ENCODE measurements at regions not wholly inside any gene's neighbourhood (a gene's known extent, or its start where the extent isn't known, plus 50 kb on each side); places are given as distances from the start of the nearest gene placed in this dataset.

DNA sequence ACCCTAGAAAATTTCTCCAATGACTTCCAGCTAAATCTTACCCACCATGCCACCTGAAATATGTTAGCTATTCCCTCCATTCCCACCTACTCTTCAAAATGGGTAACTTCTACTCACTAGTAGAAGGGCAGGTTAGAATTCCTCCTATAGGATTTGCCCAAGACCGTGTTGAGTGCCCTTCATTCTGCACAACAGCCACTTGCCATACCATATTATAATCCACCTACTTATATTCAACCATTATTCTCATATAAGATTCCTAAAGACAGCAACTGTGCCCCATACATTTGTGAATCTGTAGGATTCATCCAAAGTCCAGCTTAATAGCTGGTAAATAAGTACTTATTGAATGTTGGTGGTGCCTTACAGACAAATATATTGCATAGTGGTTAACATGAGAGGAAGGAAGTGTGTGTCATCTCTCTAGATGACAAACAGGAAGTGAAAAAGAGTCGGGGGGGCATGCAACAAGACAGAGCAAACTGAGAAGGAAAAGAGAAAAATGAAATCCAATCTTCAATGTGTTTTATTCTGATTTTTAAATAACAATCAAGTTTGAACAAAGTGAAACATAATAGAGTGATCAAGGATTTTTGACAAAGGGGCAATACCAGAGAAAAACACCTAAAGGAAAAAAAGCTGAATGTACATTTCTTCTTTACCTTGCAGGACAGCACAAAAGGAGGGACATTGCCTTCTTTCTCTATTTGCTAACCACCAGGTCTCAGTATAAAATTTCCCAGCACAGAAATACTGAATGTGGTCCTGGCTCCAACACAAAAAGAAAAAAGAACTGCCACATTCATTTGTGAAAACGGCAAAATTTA is 389.3 kb upstream of the USP15 start:
- H3K27ac ChIP-seq (ENCODE audit: low read depth, low read length), result no peak overlapping the region
- H4K5ac ChIP-seq (ENCODE audit: insufficient read length, low read depth, low read length), result no peak overlapping the region
- no peak overlapping the region for H2BK15ac ChIP-seq (ENCODE audit: low read length)
- H3K56ac ChIP-seq (replicated peaks; ENCODE audit: insufficient read length, low read depth, low read length), result no peak overlapping the region
- H2BK5ac ChIP-seq (ENCODE audit: low read depth, low read length), result no peak overlapping the region
- H2BK120ac ChIP-seq (replicated peaks; ENCODE audit: low read depth, low read length), result no peak overlapping the region
- no peak overlapping the region for H4K8ac ChIP-seq (ENCODE audit: extremely low read depth, insufficient read depth, low read length)
- no peak overlapping the region for H3K9ac ChIP-seq (replicated peaks in 1 of 4; ENCODE audit: extremely low read depth in 1 of 4, low read depth in 3 of 4, low read length in 3 of 4)
- FAIRE-seq (no peak), DNase-seq (ENCODE audit: low read depth in 1 of 2, low spot score in 2 of 2) (no peak)
- no peaks in the 10 kb centered on the region for H3K79me2 ChIP-seq (ENCODE audit: control insufficient read depth in 1 of 2, insufficient read depth in 2 of 2, low read length in 2 of 2)
- CTCF ChIA-PET (ENCODE audit: partially characterized antibody), result no interaction called here
- H3K4me2 ChIP-seq (ENCODE audit: insufficient read depth in 1 of 2, low read depth in 2 of 2, low read length in 2 of 2), result no peak overlapping the region
- no peak overlapping the region for H3K23ac ChIP-seq (ENCODE audit: insufficient read length)
- H3K4me3 ChIP-seq (ENCODE audit: extremely low read depth in 1 of 4, insufficient read depth in 2 of 4, low read depth in 3 of 4, low read length in 4 of 4), result no peak overlapping the region
- H3K36me3 ChIP-seq (ENCODE audit: control insufficient read depth in 2 of 4, insufficient read depth in 4 of 4, low read length in 3 of 4), result no peaks in the 10 kb centered on the region
- POLR2A ChIA-PET (ENCODE audit: partially characterized antibody), result no interaction called here
- no peak overlapping the region for H3K14ac ChIP-seq (ENCODE audit: insufficient read length)
- no peak overlapping the region for H4K91ac ChIP-seq (replicated peaks; ENCODE audit: insufficient read length, low read length)
- no peaks in the 10 kb centered on the region for H3K23me2 ChIP-seq (ENCODE audit: low read depth, low read length)
- H3K4ac ChIP-seq (replicated peaks; ENCODE audit: insufficient read length, low read depth, low read length), result no peak overlapping the region
- 91% methylated on average over 3 of the region's 3 CpGs; no CpG with 5 or more reads in 1 of the 2 experiments for WGBS, 2 experiments (ENCODE audit: extremely low coverage in 1 of 2, insufficient coverage in 1 of 2, insufficient read length in 1 of 2, insufficient replicate concordance in 2 of 2, low coverage in 1 of 2, low lambda C conversion rate in 2 of 2, missing lambda C conversion rate in 1 of 2)
- no peaks in the 10 kb centered on the region for H4K20me1 ChIP-seq (replicated peaks in 1 of 2; ENCODE audit: control insufficient read depth in 1 of 2, insufficient read depth in 2 of 2, low read length in 2 of 2)
- no peak overlapping the region for H3K18ac ChIP-seq (ENCODE audit: extremely low read depth, low read length)
- no peaks in the 10 kb centered on the region for H3K9me3 ChIP-seq (ENCODE audit: insufficient read depth in 2 of 2, low read depth in 1 of 2, low read length in 1 of 2)
- no peak overlapping the region for H2AFZ ChIP-seq (ENCODE audit: low read length)
- no peak overlapping the region for H2AK5ac ChIP-seq (ENCODE audit: low read depth, low read length)
- H2BK12ac ChIP-seq (ENCODE audit: low read depth, low read length), result no peak overlapping the region
- H3K79me1 ChIP-seq (ENCODE audit: low read depth, low read length), result no peaks in the 10 kb centered on the region
- no peaks in the 10 kb centered on the region for H3K4me1 ChIP-seq (replicated peaks in 1 of 4; ENCODE audit: control insufficient read depth in 3 of 4, insufficient read depth in 4 of 4, low read length in 3 of 4)
- H2BK20ac ChIP-seq (ENCODE audit: low read length), result no peak overlapping the region
- H3K27me3 ChIP-seq (replicated peaks in 1 of 4; ENCODE audit: control insufficient read depth in 3 of 4, extremely low read depth in 1 of 4, insufficient read depth in 3 of 4, low read length in 3 of 4), result peaks cover 0 to 1% (median 0%) of the 10 kb centered on the region in 4 experiments; a peak in 1 of 7 replicates
- TF ChIP-seq, protein P1, sequence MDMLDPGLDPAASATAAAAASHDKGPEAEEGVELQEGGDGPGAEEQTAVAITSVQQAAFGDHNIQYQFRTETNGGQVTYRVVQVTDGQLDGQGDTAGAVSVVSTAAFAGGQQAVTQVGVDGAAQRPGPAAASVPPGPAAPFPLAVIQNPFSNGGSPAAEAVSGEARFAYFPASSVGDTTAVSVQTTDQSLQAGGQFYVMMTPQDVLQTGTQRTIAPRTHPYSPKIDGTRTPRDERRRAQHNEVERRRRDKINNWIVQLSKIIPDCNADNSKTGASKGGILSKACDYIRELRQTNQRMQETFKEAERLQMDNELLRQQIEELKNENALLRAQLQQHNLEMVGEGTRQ (IDR thresholded peaks at IDR 0.05; ENCODE audit: low read length), result no peak
- TF ChIP-seq TAF7 (optimal IDR thresholded peaks at IDR 0.05; ENCODE audit: borderline replicate concordance, low read depth, low read length) (no peak), EZH2 (IDR thresholded peaks at IDR 0.05; ENCODE audit: low read depth, low read length, severe bottlenecking) (no peak), CEBPB (IDR thresholded peaks at IDR 0.05; ENCODE audit: low read depth, low read length) (no peak), EP300 (IDR thresholded peaks at IDR 0.05; ENCODE audit: borderline replicate concordance in 1 of 2, low read depth in 2 of 2, low read length in 2 of 2) (no peak), HDAC6 (IDR thresholded peaks at IDR 0.05; ENCODE audit: low read depth, low read length) (no peak), SP4 (IDR thresholded peaks at IDR 0.05; ENCODE audit: low read length) (no peak), CBX5 (IDR thresholded peaks at IDR 0.05; ENCODE audit: low read depth, low read length) (no peak), ATF3 (IDR thresholded peaks at IDR 0.05; ENCODE audit: insufficient read depth, low read depth, low read length) (no peak), RFX5 (IDR thresholded peaks at IDR 0.05; ENCODE audit: borderline replicate concordance, low read depth, low read length) (no peak), GTF2F1 (IDR thresholded peaks at IDR 0.05; ENCODE audit: borderline replicate concordance, low read depth, low read length) (no peak)
